ENCODE measurements at regions not wholly inside any gene's neighbourhood (a gene's known extent, or its start where the extent isn't known, plus 50 kb on each side); places are given as distances from the start of the nearest gene placed in this dataset.

GRCh38 chr13:18954254-18954653 lies 227.4 kb downstream of the TUBA3C start:
- Histone ChIP-seq H2BK12ac (ENCODE audit: insufficient read length, low read depth, low read length) (no peak overlapping the region), H2BK5ac (ENCODE audit: insufficient read length, low read length) (no peak overlapping the region), H3K4ac (ENCODE audit: low read depth, low read length) (no peak overlapping the region), H3K79me2 (ENCODE audit: insufficient read depth, low read length) (no peaks in the 10 kb centered on the region), H3K14ac (ENCODE audit: insufficient read depth, low read length) (no peak overlapping the region), H2BK20ac (ENCODE audit: low read depth, low read length, poor library complexity, severe bottlenecking) (no peak overlapping the region), H3K23ac (ENCODE audit: insufficient read length, low read depth, low read length) (no peak overlapping the region), H4K91ac (ENCODE audit: insufficient read length, low read depth, low read length) (no peak overlapping the region), H3K4me2 (ENCODE audit: insufficient read depth, insufficient read length, low read length) (no peak overlapping the region), H3K4me1 (ENCODE audit: insufficient read depth, low read length) (no peaks in the 10 kb centered on the region), H3K27ac (ENCODE audit: insufficient read length, low read depth, low read length) (no peak overlapping the region), H3K79me1 (ENCODE audit: insufficient read depth, low read depth, low read length, poor library complexity, severe bottlenecking) (no peaks in the 10 kb centered on the region), H4K20me1 (ENCODE audit: control insufficient read depth, insufficient read depth, insufficient read length) (no peaks in the 10 kb centered on the region), H3K9me3 (ENCODE audit: control insufficient read depth, low read depth, low read length) (peaks cover 100% of the 10 kb centered on the region), H2AFZ (ENCODE audit: low read length) (no peak overlapping the region), H3K18ac (ENCODE audit: insufficient read length, low read depth, low read length) (no peak overlapping the region), H3T11ph (ENCODE audit: low read length) (no peak overlapping the region), H4K5ac (ENCODE audit: insufficient read length, low read depth, low read length) (no peak overlapping the region), H3K27me3 (ENCODE audit: insufficient read depth, low read length) (no peaks in the 10 kb centered on the region), H2BK120ac (ENCODE audit: low read depth, low read length, poor library complexity, severe bottlenecking) (no peak overlapping the region), H2AK5ac (ENCODE audit: insufficient read length, low read length) (no peak overlapping the region), H3K56ac (ENCODE audit: insufficient read length, low read depth, low read length) (no peak overlapping the region), H2BK15ac (ENCODE audit: low read depth, low read length) (no peak overlapping the region), H3K23me2 (ENCODE audit: insufficient read length, low read depth, low read length, poor library complexity, severe bottlenecking) (no peaks in the 10 kb centered on the region), H3K9ac (ENCODE audit: extremely low read depth, insufficient read length, low read length) (no peak overlapping the region), H4K8ac (replicated peaks; ENCODE audit: insufficient read length, low read depth, low read length) (no peak overlapping the region)
- peaks cover 96 to 100% of the 10 kb centered on the region in 2 experiments for H3K9me3 Mint-ChIP-seq
- DNase-seq = no peak
- peaks cover 32 to 42% (median 42%) of the 10 kb centered on the region in 3 experiments for H3K36me3 Mint-ChIP-seq (ENCODE audit: insufficient read depth in 1 of 3, low read depth in 3 of 3)
- H3K27ac Mint-ChIP-seq = no peak overlapping the region
- no CpG with 5 or more reads among the region's 5 CpGs for WGBS (ENCODE audit: extremely low coverage, insufficient read length, low lambda C conversion rate)
- peaks cover 4% of the 10 kb centered on the region for H3K27me3 Mint-ChIP-seq (ENCODE audit: low read depth)
- no peak overlapping the region for H3K4me3 Mint-ChIP-seq
- TF ChIP-seq CTCF (conservative IDR thresholded peaks at IDR 0.05) = no peak
- no peaks in the 10 kb centered on the region for H3K4me1 Mint-ChIP-seq
